ENCODE measurements at regions not wholly inside any gene's neighbourhood (a gene's known extent, or its start where the extent isn't known, plus 50 kb on each side); places are given as distances from the start of the nearest gene placed in this dataset.
"Not testable (repeated sequence)": the region's sequence is repeated elsewhere in the genome, so short reads cannot be mapped to it uniquely, and the experiment has no call there.

- H3K4me1 ChIP-seq, result no peaks in the 10 kb centered on the region
- no peak for DNase-seq (ENCODE audit: low spot score in 2 of 2)
- H3K27ac ChIP-seq, result no peak overlapping the region
- H3K4me3 ChIP-seq, result no peak overlapping the region
- no peak for TF ChIP-seq POLR2AphosphoS5 (IDR thresholded peaks at IDR 0.05)
- no peak for TF ChIP-seq POLR2A (IDR thresholded peaks at IDR 0.05)
- TF ChIP-seq EP300 (IDR thresholded peaks at IDR 0.05), result no peak
- TF ChIP-seq, protein P1, sequence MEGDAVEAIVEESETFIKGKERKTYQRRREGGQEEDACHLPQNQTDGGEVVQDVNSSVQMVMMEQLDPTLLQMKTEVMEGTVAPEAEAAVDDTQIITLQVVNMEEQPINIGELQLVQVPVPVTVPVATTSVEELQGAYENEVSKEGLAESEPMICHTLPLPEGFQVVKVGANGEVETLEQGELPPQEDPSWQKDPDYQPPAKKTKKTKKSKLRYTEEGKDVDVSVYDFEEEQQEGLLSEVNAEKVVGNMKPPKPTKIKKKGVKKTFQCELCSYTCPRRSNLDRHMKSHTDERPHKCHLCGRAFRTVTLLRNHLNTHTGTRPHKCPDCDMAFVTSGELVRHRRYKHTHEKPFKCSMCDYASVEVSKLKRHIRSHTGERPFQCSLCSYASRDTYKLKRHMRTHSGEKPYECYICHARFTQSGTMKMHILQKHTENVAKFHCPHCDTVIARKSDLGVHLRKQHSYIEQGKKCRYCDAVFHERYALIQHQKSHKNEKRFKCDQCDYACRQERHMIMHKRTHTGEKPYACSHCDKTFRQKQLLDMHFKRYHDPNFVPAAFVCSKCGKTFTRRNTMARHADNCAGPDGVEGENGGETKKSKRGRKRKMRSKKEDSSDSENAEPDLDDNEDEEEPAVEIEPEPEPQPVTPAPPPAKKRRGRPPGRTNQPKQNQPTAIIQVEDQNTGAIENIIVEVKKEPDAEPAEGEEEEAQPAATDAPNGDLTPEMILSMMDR (IDR thresholded peaks at IDR 0.05), result no peak
- H3K36me3 ChIP-seq, result no peaks in the 10 kb centered on the region
- H3K27me3 ChIP-seq, result no peaks in the 10 kb centered on the region
- H3K9me3 ChIP-seq, result no peaks in the 10 kb centered on the region
Observed at GRCh38 chr21:23130308-23130707, 2132.1 kb downstream of the NCAM2 start.

DNA sequence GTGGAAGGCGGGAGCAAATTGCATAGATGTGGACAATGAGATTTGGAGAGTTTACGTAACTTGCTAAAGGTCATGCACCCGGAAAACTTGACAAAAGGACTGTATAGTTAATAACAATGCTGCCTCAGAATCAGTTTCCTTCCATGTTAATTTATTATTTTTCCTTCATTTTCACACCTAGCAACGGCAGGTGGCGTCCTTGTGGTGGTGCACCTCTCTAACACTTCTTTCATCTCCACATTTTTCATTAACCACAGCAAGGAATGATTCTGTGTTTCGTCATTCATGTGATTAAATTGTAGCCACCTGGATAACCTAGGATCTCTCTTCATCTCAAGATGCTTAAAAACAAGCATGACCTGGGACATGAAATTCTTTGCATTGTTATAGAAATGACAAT, 2133.0 kb downstream of the NCAM2 start:
- no peak overlapping the region for H3K27ac ChIP-seq
- no peaks in the 10 kb centered on the region for H3K36me3 ChIP-seq
- WGBS, result 72% methylated on average over 6 of the region's 6 CpGs
- no peaks in the 10 kb centered on the region for H3K27me3 ChIP-seq
- no peak for DNase-seq (ENCODE audit: low spot score in 2 of 2)
- TF ChIP-seq EP300 (IDR thresholded peaks at IDR 0.05), result no peak
- TF ChIP-seq, protein P1 (IDR thresholded peaks at IDR 0.05), result no peak
- no peak for TF ChIP-seq POLR2AphosphoS5 (IDR thresholded peaks at IDR 0.05)
- no peak for TF ChIP-seq POLR2A (IDR thresholded peaks at IDR 0.05)
- H3K9me3 ChIP-seq, result no peaks in the 10 kb centered on the region
- no peaks in the 10 kb centered on the region for H3K4me1 ChIP-seq
- no peak overlapping the region for H3K4me3 ChIP-seq

DNA sequence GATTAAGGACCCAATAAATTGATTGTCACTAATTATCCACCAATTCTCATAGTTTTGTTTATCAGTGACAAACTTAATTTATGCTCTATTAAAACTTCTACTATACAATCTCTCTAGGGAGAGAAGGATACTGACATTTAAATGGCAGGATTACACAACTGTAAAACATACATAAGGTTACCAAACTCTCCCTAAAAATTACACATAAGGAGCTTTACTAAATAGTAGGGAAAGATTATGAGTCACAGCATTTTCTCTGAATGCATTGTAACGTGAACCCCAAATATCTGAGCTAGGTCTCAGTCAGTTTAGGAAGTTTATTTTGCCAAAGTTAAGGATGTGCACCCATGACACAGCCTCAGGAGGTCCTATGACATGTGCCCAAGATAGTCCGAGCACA, 2140.6 kb downstream of the NCAM2 start:
- Histone ChIP-seq H3K9me3 (no peaks in the 10 kb centered on the region), H3K4me1 (no peaks in the 10 kb centered on the region), H3K27ac (no peak overlapping the region), H3K27me3 (no peaks in the 10 kb centered on the region), H3K36me3 (no peaks in the 10 kb centered on the region), H3K4me3 (no peak overlapping the region)
- 85% methylated on average over 2 of the region's 2 CpGs for WGBS
- no peak for TF ChIP-seq EP300 (IDR thresholded peaks at IDR 0.05)
- TF ChIP-seq POLR2AphosphoS5 (IDR thresholded peaks at IDR 0.05), result no peak
- no peak for TF ChIP-seq POLR2A (IDR thresholded peaks at IDR 0.05)
- TF ChIP-seq, protein P1 (IDR thresholded peaks at IDR 0.05), result no peak
- no peak for DNase-seq (ENCODE audit: low spot score in 2 of 2)

- H3K4me3 ChIP-seq, result no peak overlapping the region
- no peak for DNase-seq (ENCODE audit: low spot score in 2 of 2)
- no peak for TF ChIP-seq EP300 (IDR thresholded peaks at IDR 0.05)
- TF ChIP-seq, protein P1 (IDR thresholded peaks at IDR 0.05), result no peak
- TF ChIP-seq POLR2AphosphoS5 (IDR thresholded peaks at IDR 0.05), result no peak
- no peak for TF ChIP-seq POLR2A (IDR thresholded peaks at IDR 0.05)
- no peaks in the 10 kb centered on the region for H3K36me3 ChIP-seq
- WGBS, result 52% methylated on average over 1 of the region's 1 CpG
- no peaks in the 10 kb centered on the region for H3K9me3 ChIP-seq
- no peaks in the 10 kb centered on the region for H3K27me3 ChIP-seq
- H3K4me1 ChIP-seq, result no peaks in the 10 kb centered on the region
- H3K27ac ChIP-seq, result no peak overlapping the region
Observed at GRCh38 chr21:23152130-23152529, 2153.9 kb downstream of the NCAM2 start.

DNA sequence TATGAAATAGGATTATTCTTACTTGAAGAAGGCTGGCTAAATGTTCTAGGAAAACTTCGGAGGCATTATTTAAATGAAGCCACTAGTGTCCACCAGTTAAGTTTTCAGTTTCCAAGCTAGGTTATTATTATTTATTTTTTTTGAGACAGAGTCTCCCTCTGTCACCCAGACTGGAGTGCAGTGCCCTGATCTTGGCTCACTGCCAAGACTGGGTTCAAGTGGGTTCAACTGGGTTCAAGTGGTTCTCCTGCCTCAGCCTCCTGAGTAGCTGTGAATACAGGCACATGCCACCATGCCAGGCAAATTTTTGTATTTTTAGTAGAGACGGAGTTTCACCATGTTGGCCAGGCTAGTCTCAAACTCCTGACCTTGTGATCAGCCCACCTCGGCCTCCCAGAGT, 2155.6 kb downstream of the NCAM2 start:
- WGBS, result 88% methylated on average over 3 of the region's 3 CpGs
- H3K27ac ChIP-seq; H3K4me3 ChIP-seq; H3K27me3 ChIP-seq; H3K36me3 ChIP-seq; DNase-seq (ENCODE audit: low spot score in 2 of 2); H3K4me1 ChIP-seq; H3K9me3 ChIP-seq: not testable (repeated sequence)

DNA sequence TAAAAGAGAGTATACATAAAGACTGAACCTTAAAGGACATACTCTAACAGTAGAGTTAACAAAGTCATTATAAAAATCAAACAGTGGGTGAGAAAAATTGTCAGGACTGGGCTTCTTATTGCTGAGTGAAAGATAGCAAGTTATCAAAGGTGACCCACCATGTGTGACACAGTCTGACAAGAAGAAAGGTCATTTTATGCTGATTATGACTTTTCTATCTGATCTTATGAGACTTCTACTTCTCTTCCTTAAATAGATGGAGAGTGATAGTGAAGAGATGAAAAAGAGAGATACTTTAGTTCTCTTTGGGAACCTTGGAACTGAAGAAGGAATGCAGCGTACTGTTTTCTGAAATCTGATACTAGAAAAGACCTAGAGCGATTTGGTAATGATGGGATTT, 2157.1 kb downstream of the NCAM2 start:
- H3K4me3 ChIP-seq, result no peak overlapping the region
- DNase-seq (ENCODE audit: low spot score in 2 of 2), result no peak
- WGBS, result 69% methylated on average over 2 of the region's 2 CpGs
- TF ChIP-seq EP300 (IDR thresholded peaks at IDR 0.05), result no peak
- no peak for TF ChIP-seq POLR2A (IDR thresholded peaks at IDR 0.05)
- no peak for TF ChIP-seq POLR2AphosphoS5 (IDR thresholded peaks at IDR 0.05)
- TF ChIP-seq, protein P1 (IDR thresholded peaks at IDR 0.05), result no peak
- H3K27ac ChIP-seq, result no peak overlapping the region
- H3K4me1 ChIP-seq, result no peaks in the 10 kb centered on the region
- no peaks in the 10 kb centered on the region for H3K36me3 ChIP-seq
- no peaks in the 10 kb centered on the region for H3K27me3 ChIP-seq
- no peaks in the 10 kb centered on the region for H3K9me3 ChIP-seq

Measured in suprapubic skin (tissue), 4 donors.